ENCODE measurements at regions not wholly inside any gene's neighbourhood (a gene's known extent, or its start where the extent isn't known, plus 50 kb on each side); places are given as distances from the start of the nearest gene placed in this dataset.

GRCh38 chr12:104399740-104400612 lies 56.8 kb upstream of the CHST11 start:
- intact Hi-C loops (cut with micrococcal nuclease) = no loop called here
- Mint-ChIP-seq H3K36me3 (ENCODE audit: insufficient read depth, unreplicated experiment) (no peaks in the 10 kb centered on the region), H3K4me1 (ENCODE audit: insufficient read depth, unreplicated experiment) (no peaks in the 10 kb centered on the region), H3K27ac (ENCODE audit: low read depth, unreplicated experiment) (no peak overlapping the region), H3K27me3 (ENCODE audit: insufficient read depth, unreplicated experiment) (no peaks in the 10 kb centered on the region), H3K9me3 (ENCODE audit: unreplicated experiment) (peaks cover under 1% of the 10 kb centered on the region), H3K4me3 (ENCODE audit: unreplicated experiment) (no peak overlapping the region)
- TF ChIP-seq, protein P1, sequence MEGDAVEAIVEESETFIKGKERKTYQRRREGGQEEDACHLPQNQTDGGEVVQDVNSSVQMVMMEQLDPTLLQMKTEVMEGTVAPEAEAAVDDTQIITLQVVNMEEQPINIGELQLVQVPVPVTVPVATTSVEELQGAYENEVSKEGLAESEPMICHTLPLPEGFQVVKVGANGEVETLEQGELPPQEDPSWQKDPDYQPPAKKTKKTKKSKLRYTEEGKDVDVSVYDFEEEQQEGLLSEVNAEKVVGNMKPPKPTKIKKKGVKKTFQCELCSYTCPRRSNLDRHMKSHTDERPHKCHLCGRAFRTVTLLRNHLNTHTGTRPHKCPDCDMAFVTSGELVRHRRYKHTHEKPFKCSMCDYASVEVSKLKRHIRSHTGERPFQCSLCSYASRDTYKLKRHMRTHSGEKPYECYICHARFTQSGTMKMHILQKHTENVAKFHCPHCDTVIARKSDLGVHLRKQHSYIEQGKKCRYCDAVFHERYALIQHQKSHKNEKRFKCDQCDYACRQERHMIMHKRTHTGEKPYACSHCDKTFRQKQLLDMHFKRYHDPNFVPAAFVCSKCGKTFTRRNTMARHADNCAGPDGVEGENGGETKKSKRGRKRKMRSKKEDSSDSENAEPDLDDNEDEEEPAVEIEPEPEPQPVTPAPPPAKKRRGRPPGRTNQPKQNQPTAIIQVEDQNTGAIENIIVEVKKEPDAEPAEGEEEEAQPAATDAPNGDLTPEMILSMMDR (IDR thresholded peaks at IDR 0.05; ENCODE audit: unreplicated experiment) = no peak
- no peak for DNase-seq (ENCODE audit: unreplicated experiment)
- ChIA-PET CTCF (no interaction called here), POLR2A (no interaction called here)
- no TSS peak for BruUV-seq (replicated peaks)

GRCh38 chr12:104402630-104403029 lies 54.1 kb upstream of the CHST11 start:
- BruUV-seq (replicated peaks) = no TSS peak
- TF ChIP-seq, protein P1 (IDR thresholded peaks at IDR 0.05; ENCODE audit: unreplicated experiment) = no peak
- CTCF ChIA-PET = interaction anchor here (1.0 kb wide), 1 partner anchor 19 kb away, joined by 3 read pairs; no protein-coding TSS in a partner anchor
- DNase-seq (ENCODE audit: unreplicated experiment) = no peak
- Mint-ChIP-seq H3K4me1 (ENCODE audit: insufficient read depth, unreplicated experiment) (no peaks in the 10 kb centered on the region), H3K36me3 (ENCODE audit: insufficient read depth, unreplicated experiment) (no peaks in the 10 kb centered on the region), H3K4me3 (ENCODE audit: unreplicated experiment) (no peak overlapping the region), H3K9me3 (ENCODE audit: unreplicated experiment) (no peaks in the 10 kb centered on the region), H3K27ac (ENCODE audit: low read depth, unreplicated experiment) (no peak overlapping the region), H3K27me3 (ENCODE audit: insufficient read depth, unreplicated experiment) (no peaks in the 10 kb centered on the region)
- POLR2A ChIA-PET = no interaction called here
- intact Hi-C loops (cut with micrococcal nuclease) = no loop called here

DNA sequence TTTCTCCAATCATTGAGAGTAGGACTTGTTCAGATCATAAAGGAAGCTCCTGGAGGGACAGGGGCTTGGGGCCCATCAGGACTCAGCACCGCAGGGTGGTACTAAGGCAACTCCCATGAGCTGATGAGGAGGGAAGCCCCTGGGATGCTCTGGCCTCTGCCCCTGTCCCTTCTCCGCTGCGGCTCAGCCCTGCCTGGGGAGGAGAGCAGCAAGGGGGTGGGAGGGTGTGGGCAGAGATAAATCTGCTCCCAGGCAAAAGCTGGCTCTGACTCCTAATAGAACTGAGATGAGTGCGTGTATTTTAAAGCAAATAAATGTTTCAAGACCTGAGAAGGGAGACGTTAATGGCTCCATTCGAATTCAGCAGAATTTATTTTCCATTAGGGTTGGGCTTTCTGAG lies 52.0 kb upstream of the CHST11 start:
- Mint-ChIP-seq H3K27me3 (ENCODE audit: insufficient read depth, unreplicated experiment) (no peaks in the 10 kb centered on the region), H3K4me3 (ENCODE audit: unreplicated experiment) (no peak overlapping the region), H3K36me3 (ENCODE audit: insufficient read depth, unreplicated experiment) (no peaks in the 10 kb centered on the region), H3K27ac (ENCODE audit: low read depth, unreplicated experiment) (no peak overlapping the region), H3K4me1 (ENCODE audit: insufficient read depth, unreplicated experiment) (peaks cover 12% of the 10 kb centered on the region), H3K9me3 (ENCODE audit: unreplicated experiment) (no peaks in the 10 kb centered on the region)
- no peak for DNase-seq (ENCODE audit: unreplicated experiment)
- CTCF ChIA-PET = no interaction called here
- POLR2A ChIA-PET = no interaction called here
- intact Hi-C loops (cut with micrococcal nuclease) = no loop called here
- TF ChIP-seq, protein P1 (IDR thresholded peaks at IDR 0.05; ENCODE audit: unreplicated experiment) = no peak
- BruUV-seq (replicated peaks) = no TSS peak

GRCh38 chr12:104406164-104406563 lies 50.6 kb upstream of the CHST11 start:
- no peak for DNase-seq (ENCODE audit: unreplicated experiment)
- Mint-ChIP-seq H3K4me1 (ENCODE audit: insufficient read depth, unreplicated experiment) (peaks cover 12% of the 10 kb centered on the region), H3K27me3 (ENCODE audit: insufficient read depth, unreplicated experiment) (no peaks in the 10 kb centered on the region), H3K27ac (ENCODE audit: low read depth, unreplicated experiment) (no peak overlapping the region), H3K4me3 (ENCODE audit: unreplicated experiment) (no peak overlapping the region), H3K36me3 (ENCODE audit: insufficient read depth, unreplicated experiment) (no peaks in the 10 kb centered on the region), H3K9me3 (ENCODE audit: unreplicated experiment) (no peaks in the 10 kb centered on the region)
- ChIA-PET POLR2A (interaction anchor here (0.8 kb wide), 1 partner anchor 625 kb away, joined by 3 read pairs; no protein-coding TSS in a partner anchor), CTCF (interaction anchor here (0.7 to 1.9 kb wide), 2 partner anchors 24 to 57 kb away, joined by 4 read pairs; no protein-coding TSS in a partner anchor)
- TF ChIP-seq, protein P1 (IDR thresholded peaks at IDR 0.05; ENCODE audit: unreplicated experiment) = no peak
- BruUV-seq (replicated peaks) = no TSS peak
- intact Hi-C loops (cut with micrococcal nuclease) = no loop called here

Measured in MCF 10A (cell line).